GM18511 (cell line): ENCODE measurements at regions not wholly inside any gene's neighbourhood (a gene's known extent, or its start where the extent isn't known, plus 50 kb on each side); places are given as distances from the start of the nearest gene placed in this dataset.

ENCODE experiments used
- ATAC-seq: cut with Tn5 transposase; IDR thresholded peaks from one replicate; pipeline ENCODE4 v1.9.1; 2021; ENCODE audit warnings: mild to moderate bottlenecking, moderate library complexity; ENCODE audit not compliant: unreplicated experiment

- no peak for ATAC-seq
These were observed 988.2 kb upstream of the CHAC2 start for GRCh38 chr2:52779446-52779845.

GRCh38 chr2:52776571-52776970 is 991.0 kb upstream of the CHAC2 start:
- ATAC-seq: no peak

DNA sequence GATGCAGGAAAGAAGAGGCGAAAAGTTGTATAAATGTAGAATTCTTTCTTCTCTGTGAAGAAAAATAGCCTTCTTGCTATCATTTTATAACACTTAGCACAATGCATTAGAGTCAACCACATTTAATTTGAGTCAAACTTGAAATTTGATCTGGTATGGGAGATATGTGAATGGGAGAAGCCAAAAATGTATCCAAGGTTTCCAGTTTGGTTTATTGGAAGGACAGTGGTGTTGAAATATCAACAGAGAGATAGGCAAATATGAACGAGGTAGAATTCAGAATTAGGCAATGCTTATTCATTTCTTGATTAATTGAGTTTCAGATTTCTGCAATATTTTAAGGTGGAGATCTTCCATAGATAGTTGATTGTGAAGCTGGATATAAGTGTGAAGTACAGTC is 991.9 kb upstream of the CHAC2 start:
- no peak for ATAC-seq

GRCh38 chr2:52765735-52766134 is 1001.9 kb upstream of the CHAC2 start:
- no peak for ATAC-seq

DNA sequence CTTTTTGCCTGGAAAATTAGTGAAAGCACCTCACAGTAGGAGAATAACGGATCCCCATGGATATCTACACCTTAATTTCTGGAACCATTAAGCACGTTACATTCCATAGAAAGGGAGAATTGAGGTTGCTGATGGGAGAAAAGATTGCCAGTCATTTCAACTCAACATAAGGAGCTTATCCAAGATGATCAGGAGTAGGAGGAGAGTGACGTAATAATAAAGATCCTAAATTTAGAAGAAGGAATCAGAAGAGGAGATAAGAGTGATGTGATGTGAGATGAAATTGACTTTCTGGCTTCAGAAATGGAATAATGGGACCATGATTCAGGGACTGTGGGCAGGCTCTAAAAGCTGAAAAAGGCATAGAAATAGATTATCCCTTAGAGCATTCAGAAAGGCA is 1017.8 kb upstream of the CHAC2 start:
- ATAC-seq: no peak

GRCh38 chr2:52745144-52745543 is 1022.5 kb upstream of the CHAC2 start:
- ATAC-seq: no peak

DNA sequence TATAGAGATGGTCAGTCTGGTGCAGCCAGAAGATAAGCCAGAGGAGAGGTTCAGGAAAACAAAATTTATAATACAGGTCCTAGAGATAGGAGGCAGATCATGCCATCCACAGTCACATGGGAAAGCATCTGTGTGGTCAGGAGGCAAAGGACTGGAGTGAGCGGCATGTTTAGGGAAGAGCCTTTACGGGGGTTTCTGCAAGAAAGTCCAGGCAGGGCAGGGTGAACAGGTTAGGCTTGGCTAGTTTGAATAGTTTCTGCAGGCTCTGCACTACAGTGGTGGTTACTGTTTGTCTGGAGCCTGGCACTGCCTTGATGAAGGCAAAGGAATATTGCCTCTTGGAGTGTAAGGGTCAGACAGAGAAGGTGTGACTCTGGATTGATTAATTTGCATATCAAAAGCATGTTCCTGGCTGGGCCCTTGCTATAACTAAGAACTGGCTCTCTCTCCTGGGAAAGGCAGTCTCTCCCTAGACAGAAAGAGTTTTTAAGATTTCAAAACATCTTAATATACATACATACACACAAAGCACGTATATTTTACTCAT is 1034.7 kb upstream of the CHAC2 start:
- ATAC-seq: no peak

- no peak for ATAC-seq
These were observed 1043.0 kb upstream of the CHAC2 start for GRCh38 chr2:52724585-52724984.

DNA sequence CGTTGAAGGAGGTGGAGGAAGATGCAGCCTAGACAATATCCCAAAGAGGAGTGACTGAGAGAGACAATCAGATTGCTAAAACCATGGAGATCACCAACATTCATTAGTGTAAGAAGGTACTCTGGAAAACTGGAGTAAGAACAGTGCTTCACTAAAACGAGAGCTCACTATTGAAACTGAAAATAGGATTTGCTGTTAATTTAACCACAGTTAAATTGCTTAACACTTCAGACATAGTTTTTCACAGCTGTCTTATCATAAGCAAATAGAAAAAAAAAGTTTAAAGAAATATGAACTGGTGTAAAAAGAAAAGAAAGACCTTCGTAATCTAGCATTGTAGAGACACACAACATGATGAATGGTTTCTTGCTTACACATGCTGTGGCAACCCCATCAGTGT is 1049.8 kb upstream of the CHAC2 start:
- no peak for ATAC-seq

DNA sequence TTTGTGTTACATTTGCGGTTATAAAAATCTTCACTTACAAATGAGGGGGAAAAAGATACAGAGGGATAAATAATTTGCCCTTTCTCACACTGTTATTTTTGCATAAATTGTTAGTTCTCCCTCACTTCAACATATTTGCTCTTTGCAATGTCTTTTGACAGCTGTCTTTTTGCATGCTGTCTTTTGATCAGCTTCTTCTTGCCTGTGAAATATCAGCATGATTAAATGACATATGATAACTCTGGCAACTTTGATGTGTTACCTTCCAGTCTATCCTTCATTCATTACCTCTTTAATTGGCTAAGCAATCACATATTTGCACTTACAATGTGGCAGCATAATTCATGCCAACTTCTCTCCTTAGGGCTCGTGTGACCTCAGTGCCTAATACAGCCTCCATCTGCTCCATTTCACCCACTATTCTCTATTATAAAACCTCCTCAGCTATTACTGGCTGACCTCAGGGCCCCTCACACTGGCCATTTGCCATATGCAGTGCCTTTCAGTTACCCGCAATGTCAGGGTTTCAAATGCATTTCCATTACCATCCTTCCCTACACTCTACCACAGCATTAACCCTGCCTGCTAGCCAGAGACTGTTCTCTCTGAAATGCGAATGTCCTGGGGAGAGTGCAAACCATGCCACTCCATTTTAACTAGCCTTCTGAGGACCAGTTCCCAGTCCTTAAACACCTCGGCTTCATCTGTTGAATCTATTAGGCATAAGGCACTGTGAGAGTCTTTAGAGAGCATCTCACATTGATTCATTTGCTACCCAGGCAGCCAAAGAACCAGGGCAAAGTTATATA is 1056.6 kb upstream of the CHAC2 start:
- ATAC-seq: no peak

DNA sequence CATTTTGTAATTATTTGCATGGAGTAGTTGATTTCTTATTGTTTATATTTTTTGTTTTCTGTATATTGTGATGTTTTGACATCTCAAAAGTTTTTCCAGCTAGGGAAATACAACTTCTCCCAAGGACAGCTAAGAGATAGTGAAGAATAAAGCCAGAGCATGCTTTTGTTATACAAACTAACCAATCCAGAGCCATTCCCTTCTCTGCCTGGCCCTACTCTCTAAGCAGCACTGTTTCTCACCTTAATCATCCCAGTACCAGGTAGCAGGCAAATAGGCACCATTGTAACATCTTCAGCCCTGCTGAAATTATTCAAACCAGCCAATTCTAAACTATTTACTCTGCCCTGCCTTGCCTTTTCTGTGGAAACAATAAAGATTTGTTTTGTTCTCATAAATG is 1063.4 kb upstream of the CHAC2 start:
- ATAC-seq: no peak

GRCh38 chr2:52703004-52703403 is 1064.6 kb upstream of the CHAC2 start:
- no peak for ATAC-seq

DNA sequence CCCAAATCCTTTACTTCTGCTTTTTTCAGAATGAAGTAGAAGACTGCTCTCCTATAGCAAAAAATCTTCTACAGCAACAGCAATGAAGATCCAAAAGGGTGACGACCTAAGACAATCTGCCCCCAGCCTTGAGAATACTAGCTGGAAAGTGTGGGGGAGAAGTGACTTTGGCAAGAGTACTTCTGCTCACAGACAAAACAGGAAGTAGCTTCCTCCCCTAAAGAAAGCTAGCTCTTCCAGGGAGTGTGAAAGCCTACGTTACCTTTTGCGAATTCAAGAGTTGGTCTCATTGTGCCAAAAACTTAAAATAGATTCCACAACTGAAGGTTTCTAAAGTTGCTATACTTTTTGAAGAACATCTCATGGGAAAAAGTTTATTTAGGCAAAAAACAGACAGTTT is 1069.2 kb upstream of the CHAC2 start:
- ATAC-seq: no peak

DNA sequence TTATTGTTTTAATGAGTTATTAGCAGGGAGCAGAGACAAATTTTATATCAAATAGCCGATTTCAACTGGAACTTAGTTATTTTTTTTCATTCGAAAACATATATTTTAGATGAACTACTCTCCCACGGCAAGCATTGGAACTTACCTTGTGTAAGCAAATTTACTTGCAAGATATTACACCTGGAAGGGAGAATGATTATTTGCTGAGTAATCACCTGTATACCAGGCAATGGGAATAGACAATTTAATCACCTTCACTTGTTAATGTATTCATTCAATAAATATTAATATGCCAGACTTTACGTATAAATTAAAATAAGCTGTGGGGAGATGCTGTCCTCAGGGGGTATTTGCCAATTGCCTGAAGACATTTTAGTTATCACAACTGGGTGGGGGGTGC is 1069.9 kb upstream of the CHAC2 start:
- ATAC-seq: no peak

DNA sequence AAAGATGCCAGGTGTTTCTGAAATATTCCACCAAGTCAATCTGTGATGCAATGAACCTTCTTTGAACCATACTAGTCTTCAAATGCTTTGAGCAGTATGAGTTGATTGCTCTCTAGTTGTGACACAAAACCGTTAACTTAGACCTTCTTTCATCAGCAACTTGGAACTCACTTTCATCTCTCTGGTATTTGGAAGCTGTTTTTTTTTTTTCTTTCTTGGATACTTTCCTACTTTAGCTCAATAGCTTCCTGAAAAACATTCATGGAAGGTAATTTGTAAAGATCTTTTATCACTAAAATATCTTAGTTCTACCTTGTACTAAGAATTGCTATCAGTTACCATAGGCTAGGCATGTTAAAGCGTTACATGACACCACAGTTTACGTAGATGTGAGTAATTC is 1071.9 kb upstream of the CHAC2 start:
- no peak for ATAC-seq

- ATAC-seq: no peak
These were observed 1080.7 kb upstream of the CHAC2 start for GRCh38 chr2:52686935-52687334.

DNA sequence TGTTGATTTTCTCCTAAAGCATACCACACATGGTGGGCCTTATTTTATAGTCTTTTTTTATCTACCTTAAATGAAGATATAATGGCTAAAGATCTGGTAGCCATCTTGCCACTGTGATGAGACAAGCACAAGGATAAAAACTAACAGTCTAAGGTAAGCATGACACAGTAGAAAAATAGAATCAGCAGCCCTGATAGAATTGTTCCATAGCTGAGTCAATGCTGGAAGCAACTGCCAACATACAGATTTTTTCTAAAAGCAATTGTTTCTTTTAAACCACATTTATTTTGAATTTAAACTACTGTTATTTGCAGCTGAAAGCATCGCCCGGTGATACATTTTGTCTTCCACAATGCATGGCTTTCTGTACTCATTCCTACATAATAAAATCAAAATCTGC is 1091.5 kb upstream of the CHAC2 start:
- ATAC-seq: no peak

- ATAC-seq: no peak
These were observed 1098.9 kb upstream of the CHAC2 start for GRCh38 chr2:52668724-52669123.

DNA sequence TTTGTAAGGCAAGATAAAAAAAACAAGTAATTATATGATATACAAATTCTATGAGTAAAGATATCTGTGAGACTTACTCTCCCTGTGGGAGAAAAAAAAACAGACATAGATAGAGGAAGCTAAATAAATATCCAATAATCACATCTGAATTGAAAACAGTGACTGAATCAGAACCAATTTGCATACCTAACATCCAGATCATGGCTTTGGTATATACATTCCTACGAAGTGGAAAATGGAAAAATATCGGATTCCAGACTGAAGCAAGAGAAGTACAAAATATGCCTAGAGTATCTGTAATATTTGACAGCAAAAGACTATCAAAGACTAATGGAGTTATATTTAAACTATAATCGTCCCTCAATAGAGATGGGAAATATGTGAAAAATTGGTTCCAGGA is 1108.1 kb upstream of the CHAC2 start:
- no peak for ATAC-seq

DNA sequence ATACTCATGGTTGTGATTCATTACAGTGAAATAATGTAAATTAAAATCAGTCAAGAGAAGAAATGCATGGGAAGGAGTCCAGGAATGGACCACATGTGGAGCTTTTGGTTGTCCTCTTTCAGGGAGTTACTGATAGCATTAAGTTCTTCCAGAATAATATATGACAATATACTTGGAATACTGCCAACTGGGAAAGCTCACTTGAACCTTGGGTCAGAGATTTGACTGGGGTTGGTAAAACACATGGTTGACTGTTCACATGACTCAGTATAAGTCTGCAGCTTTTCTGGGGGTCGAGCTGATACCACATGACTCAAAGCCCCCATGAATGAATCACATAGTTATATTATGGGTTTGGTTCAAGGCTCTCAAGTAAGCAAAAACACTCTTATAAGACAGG is 1109.0 kb upstream of the CHAC2 start:
- no peak for ATAC-seq

DNA sequence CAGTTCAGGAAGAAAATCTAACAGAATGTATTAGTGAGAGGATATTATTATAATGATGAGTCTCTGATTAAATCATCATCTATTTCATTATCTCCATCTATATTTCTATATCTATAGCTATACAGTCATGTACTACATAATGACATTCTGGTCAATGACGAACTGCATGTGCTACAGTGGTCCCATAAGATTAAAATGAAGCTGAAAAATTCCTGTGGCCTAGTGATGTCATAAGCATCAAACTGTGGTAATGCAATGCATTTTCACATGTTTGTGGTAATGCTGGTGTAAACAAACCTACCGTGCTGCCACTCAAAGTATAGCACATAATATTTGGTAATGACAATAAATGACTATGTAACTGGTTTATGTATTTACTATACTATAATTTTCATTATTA is 1127.9 kb upstream of the CHAC2 start:
- no peak for ATAC-seq

GRCh38 chr2:52632543-52632942 is 1135.1 kb upstream of the CHAC2 start:
- ATAC-seq: no peak

DNA sequence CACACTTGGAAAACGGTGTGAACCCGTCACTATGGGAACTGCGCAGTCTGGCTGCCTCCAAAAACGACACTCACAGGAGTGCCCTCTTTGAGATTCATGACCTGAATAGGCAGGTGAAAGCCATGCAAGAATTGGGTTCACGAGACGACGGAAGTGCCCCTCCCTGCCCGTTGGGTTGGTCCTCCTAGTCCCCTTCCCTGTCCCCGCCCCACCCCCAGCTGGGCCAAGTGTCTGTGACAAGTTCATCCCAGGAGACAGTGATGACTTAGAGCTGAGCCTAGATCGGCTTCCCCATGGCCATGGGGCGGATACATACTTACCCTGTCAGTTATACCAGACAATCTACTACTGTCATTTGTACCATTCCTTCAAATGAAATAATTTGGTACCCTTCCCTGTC is 1137.7 kb upstream of the CHAC2 start:
- no peak for ATAC-seq
